Activated naive CD8-positive, alpha-beta T cell treated with anti-CD3 and anti-CD28 coated beads, Interleukin-2, amount 50 U/mL, for 24 hours (primary cell): ENCODE measurements at regions not wholly inside any gene's neighbourhood (a gene's known extent, or its start where the extent isn't known, plus 50 kb on each side); places are given as distances from the start of the nearest gene placed in this dataset.

ENCODE experiments used
- ATAC-seq: fragments of 150-1000 bp; cut with Tn5 transposase; one replicate; pipeline ENCODE4 v1.10.0; 2021
- DNase-seq: peaks from one replicate; pipeline ENCODE4 v3.0.0; 2021
- H3K27ac Mint-ChIP-seq: one replicate; pipeline ENCODE4 v1.8.0; 2021; ENCODE audit warnings: mild to moderate bottlenecking, mixed read lengths
- H3K27me3 Mint-ChIP-seq: one replicate; pipeline ENCODE4 v1.8.0; 2021; ENCODE audit warnings: mixed read lengths
- H3K36me3 Mint-ChIP-seq: one replicate; pipeline ENCODE4 v1.8.0; 2021; ENCODE audit warnings: low read depth, mixed read lengths
- H3K4me1 Mint-ChIP-seq: one replicate; pipeline ENCODE4 v1.8.0; 2021; ENCODE audit warnings: mixed read lengths
- H3K4me3 Mint-ChIP-seq: one replicate; pipeline ENCODE4 v1.8.0; 2021; ENCODE audit warnings: mild to moderate bottlenecking, moderate library complexity, mixed read lengths
- H3K9me3 Mint-ChIP-seq: one replicate; pipeline ENCODE4 v1.8.0; 2021; ENCODE audit warnings: mixed read lengths

- no peak overlapping the region for H3K27ac Mint-ChIP-seq
- H3K9me3 Mint-ChIP-seq = no peaks in the 10 kb centered on the region
- H3K4me1 Mint-ChIP-seq = no peaks in the 10 kb centered on the region
- DNase-seq (no peak), ATAC-seq (no peak)
- no peak overlapping the region for H3K4me3 Mint-ChIP-seq
- H3K27me3 Mint-ChIP-seq = no peaks in the 10 kb centered on the region
- H3K36me3 Mint-ChIP-seq = no peaks in the 10 kb centered on the region
Measured at GRCh38 chr4:180741703-180742102, 1501.5 kb upstream of the TENM3 start.

- Mint-ChIP-seq H3K27me3 (no peaks in the 10 kb centered on the region), H3K4me1 (no peaks in the 10 kb centered on the region), H3K27ac (no peak overlapping the region), H3K9me3 (no peaks in the 10 kb centered on the region), H3K36me3 (no peaks in the 10 kb centered on the region), H3K4me3 (no peak overlapping the region)
- no peak for DNase-seq
- no peak for ATAC-seq
Measured at GRCh38 chr4:180745019-180745418, 1498.2 kb upstream of the TENM3 start.

- no peaks in the 10 kb centered on the region for H3K4me1 Mint-ChIP-seq
- H3K27ac Mint-ChIP-seq = no peak overlapping the region
- peaks cover 7% of the 10 kb centered on the region for H3K9me3 Mint-ChIP-seq
- no peak for ATAC-seq
- H3K4me3 Mint-ChIP-seq = no peak overlapping the region
- no peak for DNase-seq
- H3K36me3 Mint-ChIP-seq = no peaks in the 10 kb centered on the region
- no peaks in the 10 kb centered on the region for H3K27me3 Mint-ChIP-seq
Measured at GRCh38 chr4:180751009-180751408, 1492.2 kb upstream of the TENM3 start.

GRCh38 chr4:180757927-180758326 is 1485.3 kb upstream of the TENM3 start:
- H3K4me3 Mint-ChIP-seq = no peak overlapping the region
- ATAC-seq (no peak), DNase-seq (no peak)
- H3K4me1 Mint-ChIP-seq = no peaks in the 10 kb centered on the region
- no peak overlapping the region for H3K27ac Mint-ChIP-seq
- H3K27me3 Mint-ChIP-seq = no peaks in the 10 kb centered on the region
- H3K36me3 Mint-ChIP-seq = no peaks in the 10 kb centered on the region
- peaks cover 14% of the 10 kb centered on the region for H3K9me3 Mint-ChIP-seq

- H3K4me3 Mint-ChIP-seq = no peak overlapping the region
- H3K9me3 Mint-ChIP-seq = no peaks in the 10 kb centered on the region
- ATAC-seq (no peak), DNase-seq (no peak)
- no peaks in the 10 kb centered on the region for H3K27me3 Mint-ChIP-seq
- H3K27ac Mint-ChIP-seq = no peak overlapping the region
- no peaks in the 10 kb centered on the region for H3K36me3 Mint-ChIP-seq
- H3K4me1 Mint-ChIP-seq = no peaks in the 10 kb centered on the region
Measured at GRCh38 chr4:180766045-180766444, 1477.2 kb upstream of the TENM3 start.

- Mint-ChIP-seq H3K9me3 (no peaks in the 10 kb centered on the region), H3K4me3 (no peak overlapping the region), H3K36me3 (no peaks in the 10 kb centered on the region), H3K27me3 (no peaks in the 10 kb centered on the region), H3K4me1 (no peaks in the 10 kb centered on the region), H3K27ac (no peak overlapping the region)
- no peak for ATAC-seq
- no peak for DNase-seq
Measured at GRCh38 chr4:180766944-180767729, 1476.1 kb upstream of the TENM3 start.

GRCh38 chr4:180768610-180769009 is 1474.6 kb upstream of the TENM3 start:
- Mint-ChIP-seq H3K36me3 (no peaks in the 10 kb centered on the region), H3K4me1 (no peaks in the 10 kb centered on the region), H3K9me3 (peaks cover under 1% of the 10 kb centered on the region), H3K27me3 (no peaks in the 10 kb centered on the region), H3K4me3 (no peak overlapping the region), H3K27ac (no peak overlapping the region)
- ATAC-seq (no peak), DNase-seq (no peak)

GRCh38 chr4:180769791-180770190 is 1473.4 kb upstream of the TENM3 start:
- ATAC-seq (no peak), DNase-seq (no peak)
- Mint-ChIP-seq H3K9me3 (peaks cover 4% of the 10 kb centered on the region), H3K4me3 (no peak overlapping the region), H3K27ac (no peak overlapping the region), H3K27me3 (no peaks in the 10 kb centered on the region), H3K36me3 (no peaks in the 10 kb centered on the region), H3K4me1 (no peaks in the 10 kb centered on the region)

- Mint-ChIP-seq H3K9me3 (peaks cover 4% of the 10 kb centered on the region), H3K4me1 (no peaks in the 10 kb centered on the region), H3K36me3 (no peaks in the 10 kb centered on the region)
Measured at GRCh38 chr4:180770265-180770664, 1472.9 kb upstream of the TENM3 start.

GRCh38 chr4:180784940-180785339 is 1458.3 kb upstream of the TENM3 start:
- H3K27me3 Mint-ChIP-seq = no peaks in the 10 kb centered on the region
- DNase-seq (no peak), ATAC-seq (no peak)
- H3K4me3 Mint-ChIP-seq = no peak overlapping the region
- H3K27ac Mint-ChIP-seq = no peak overlapping the region
- no peaks in the 10 kb centered on the region for H3K4me1 Mint-ChIP-seq
- H3K36me3 Mint-ChIP-seq = no peaks in the 10 kb centered on the region
- peaks cover 14% of the 10 kb centered on the region for H3K9me3 Mint-ChIP-seq

More at GRCh38 chr4:180770265-180770664, 1472.9 kb upstream of the TENM3 start:
- Mint-ChIP-seq H3K27me3 (no peaks in the 10 kb centered on the region), H3K27ac (no peak overlapping the region), H3K4me3 (no peak overlapping the region)
- ATAC-seq (no peak), DNase-seq (no peak)

- no peaks in the 10 kb centered on the region for H3K9me3 Mint-ChIP-seq
- H3K27me3 Mint-ChIP-seq = no peaks in the 10 kb centered on the region
- no peaks in the 10 kb centered on the region for H3K36me3 Mint-ChIP-seq
- H3K27ac Mint-ChIP-seq = no peak overlapping the region
- H3K4me1 Mint-ChIP-seq = no peaks in the 10 kb centered on the region
- no peak for ATAC-seq
- no peak for DNase-seq
- no peak overlapping the region for H3K4me3 Mint-ChIP-seq
Measured at GRCh38 chr4:180788729-180789128, 1454.5 kb upstream of the TENM3 start.

- ATAC-seq (no peak), DNase-seq (no peak)
- Mint-ChIP-seq H3K36me3 (no peaks in the 10 kb centered on the region), H3K9me3 (no peaks in the 10 kb centered on the region), H3K4me3 (no peak overlapping the region), H3K27me3 (no peaks in the 10 kb centered on the region), H3K27ac (no peak overlapping the region), H3K4me1 (no peaks in the 10 kb centered on the region)
Measured at GRCh38 chr4:180789929-180790328, 1453.3 kb upstream of the TENM3 start.

GRCh38 chr4:180790471-180790870 is 1452.7 kb upstream of the TENM3 start:
- Mint-ChIP-seq H3K27me3 (no peaks in the 10 kb centered on the region), H3K9me3 (no peaks in the 10 kb centered on the region), H3K4me3 (no peak overlapping the region), H3K27ac (no peak overlapping the region), H3K36me3 (no peaks in the 10 kb centered on the region), H3K4me1 (no peaks in the 10 kb centered on the region)
- no peak for ATAC-seq
- no peak for DNase-seq

GRCh38 chr4:180792541-180792940 is 1450.7 kb upstream of the TENM3 start:
- H3K4me1 Mint-ChIP-seq = no peaks in the 10 kb centered on the region
- no peaks in the 10 kb centered on the region for H3K9me3 Mint-ChIP-seq
- no peaks in the 10 kb centered on the region for H3K36me3 Mint-ChIP-seq
- ATAC-seq (no peak), DNase-seq (no peak)
- H3K27ac Mint-ChIP-seq = no peak overlapping the region
- H3K27me3 Mint-ChIP-seq = no peaks in the 10 kb centered on the region
- H3K4me3 Mint-ChIP-seq = no peak overlapping the region

- H3K27ac Mint-ChIP-seq = no peak overlapping the region
- ATAC-seq (no peak), DNase-seq (no peak)
- H3K9me3 Mint-ChIP-seq = no peaks in the 10 kb centered on the region
- no peak overlapping the region for H3K4me3 Mint-ChIP-seq
- no peaks in the 10 kb centered on the region for H3K4me1 Mint-ChIP-seq
- H3K27me3 Mint-ChIP-seq = no peaks in the 10 kb centered on the region
- no peaks in the 10 kb centered on the region for H3K36me3 Mint-ChIP-seq
Measured at GRCh38 chr4:180794333-180794732, 1448.9 kb upstream of the TENM3 start.
